Ovary (tissue), 3 donors: ENCODE measurements at regions not wholly inside any gene's neighbourhood (a gene's known extent, or its start where the extent isn't known, plus 50 kb on each side); places are given as distances from the start of the nearest gene placed in this dataset.
"Not testable (repeated sequence)": the region's sequence is repeated elsewhere in the genome, so short reads cannot be mapped to it uniquely, and the experiment has no call there.

Experiments used
- CTCF ChIP-seq, 3 donors: fragments of 450-650 bp in 2 of 3; fragments of 200-600 bp in 1 of 3; IDR thresholded peaks; one replicate each; pipeline versions ENCODE4 v1.5.1 to v1.8.0; 2016 to 2022; ENCODE audit warnings: antibody characterized with exemption in 3 of 3, mild to moderate bottlenecking in 1 of 3
- EP300 ChIP-seq: sonication (generic); formaldehyde crosslinking; IDR thresholded peaks from one replicate; pipeline ENCODE4 v1.6.1; 2017; ENCODE audit warnings: antibody characterized with exemption
- POLR2A ChIP-seq: fragments of 450-650 bp; IDR thresholded peaks from one replicate; pipeline ENCODE4 v1.6.1; 2017; ENCODE audit warnings: antibody characterized with exemption, mild to moderate bottlenecking, moderate library complexity
- donor health status: DM: no; HTN: no; CAD: no.

GRCh38 chr16:5239472-5240277 is 142.1 kb upstream of the EEF2KMT start:
- not testable (repeated sequence) for TF ChIP-seq CTCF (IDR thresholded peaks at IDR 0.05); EP300; POLR2A
